K562 (cell line): ENCODE measurements at regions not wholly inside any gene's neighbourhood (a gene's known extent, or its start where the extent isn't known, plus 50 kb on each side); places are given as distances from the start of the nearest gene placed in this dataset.

Source experiments
- EZH2 ChIP-seq: IDR thresholded peaks from 2 replicates; pipeline ENCODE4 v1.6.1; 2012; ENCODE audit warnings: low read depth, mild to moderate bottlenecking, inconsistent platforms, low read length, borderline replicate concordance
- MEIS2 ChIP-seq: fragments of 450-650 bp; IDR thresholded peaks from 2 replicates; pipeline ENCODE4 v1.6.1; 2014; ENCODE audit warnings: mild to moderate bottlenecking; ENCODE audit not compliant: partially characterized antibody
- RNF2 ChIP-seq: sonication (generic); IDR thresholded peaks from 2 replicates; pipeline ENCODE4 v1.6.1; 2016
- TEAD2 ChIP-seq: fragments of 450-650 bp; IDR thresholded peaks from 2 replicates; pipeline ENCODE4 v1.6.1; 2016; ENCODE audit warnings: missing genetic modification characterization, control low read depth, missing compliant biosample characterization
- ZNF766 ChIP-seq: fragments of 200-800 bp; sonication (Bioruptor generic); conservative IDR thresholded peaks from 2 replicates; pipeline ENCODE4 v1.6.1; 2016; ENCODE audit warnings: missing genetic modification characterization, missing compliant biosample characterization
- TF ChIP-seq, protein P1 (sequence below), 2 experiments: fragments of 450-650 bp; formaldehyde crosslinking in 1 of 2; IDR thresholded peaks; 2 replicates each; pipeline versions ENCODE4 v1.4.0 to v1.6.1; 2014 to 2020; ENCODE audit warnings: mild to moderate bottlenecking in 2 of 2, borderline replicate concordance in 1 of 2, low read depth in 1 of 2
- TF ChIP-seq, protein P2 (sequence below), 2 experiments: IDR thresholded peaks; 2 replicates each; pipeline ENCODE4 v1.6.1; 2011; ENCODE audit warnings: borderline replicate concordance in 1 of 2, control low read depth in 1 of 2, low read depth in 1 of 2, low read length in 1 of 2, mild to moderate bottlenecking in 1 of 2, mixed read lengths in 1 of 2, moderate library complexity in 1 of 2; ENCODE audit not compliant: insufficient read depth in 1 of 2, insufficient read length in 1 of 2, poor library complexity in 1 of 2, severe bottlenecking in 1 of 2; ENCODE audit errors: extremely low read depth in 1 of 2

DNA sequence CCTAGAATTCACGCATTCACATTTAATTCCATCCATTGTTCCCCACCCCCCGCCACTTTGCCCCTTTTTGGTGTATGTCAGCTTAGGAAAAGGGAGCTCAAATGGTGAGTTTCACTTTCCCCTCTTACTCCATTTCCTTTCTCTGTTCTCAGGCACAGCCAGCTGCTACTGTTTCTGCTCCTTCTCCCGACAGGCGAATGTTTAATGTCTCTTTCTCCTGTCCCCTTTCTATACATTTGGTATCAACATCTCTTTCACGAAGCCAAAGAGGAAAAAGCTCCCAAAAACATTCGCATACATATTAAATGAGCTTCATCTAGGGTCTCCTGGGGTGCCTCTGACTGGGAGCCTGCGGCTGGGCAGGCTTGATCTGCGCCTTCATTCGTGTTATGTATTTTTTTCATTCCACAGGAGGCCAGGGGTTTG lies 124.2 kb upstream of the SATB2 start:
- TF ChIP-seq, protein P1, sequence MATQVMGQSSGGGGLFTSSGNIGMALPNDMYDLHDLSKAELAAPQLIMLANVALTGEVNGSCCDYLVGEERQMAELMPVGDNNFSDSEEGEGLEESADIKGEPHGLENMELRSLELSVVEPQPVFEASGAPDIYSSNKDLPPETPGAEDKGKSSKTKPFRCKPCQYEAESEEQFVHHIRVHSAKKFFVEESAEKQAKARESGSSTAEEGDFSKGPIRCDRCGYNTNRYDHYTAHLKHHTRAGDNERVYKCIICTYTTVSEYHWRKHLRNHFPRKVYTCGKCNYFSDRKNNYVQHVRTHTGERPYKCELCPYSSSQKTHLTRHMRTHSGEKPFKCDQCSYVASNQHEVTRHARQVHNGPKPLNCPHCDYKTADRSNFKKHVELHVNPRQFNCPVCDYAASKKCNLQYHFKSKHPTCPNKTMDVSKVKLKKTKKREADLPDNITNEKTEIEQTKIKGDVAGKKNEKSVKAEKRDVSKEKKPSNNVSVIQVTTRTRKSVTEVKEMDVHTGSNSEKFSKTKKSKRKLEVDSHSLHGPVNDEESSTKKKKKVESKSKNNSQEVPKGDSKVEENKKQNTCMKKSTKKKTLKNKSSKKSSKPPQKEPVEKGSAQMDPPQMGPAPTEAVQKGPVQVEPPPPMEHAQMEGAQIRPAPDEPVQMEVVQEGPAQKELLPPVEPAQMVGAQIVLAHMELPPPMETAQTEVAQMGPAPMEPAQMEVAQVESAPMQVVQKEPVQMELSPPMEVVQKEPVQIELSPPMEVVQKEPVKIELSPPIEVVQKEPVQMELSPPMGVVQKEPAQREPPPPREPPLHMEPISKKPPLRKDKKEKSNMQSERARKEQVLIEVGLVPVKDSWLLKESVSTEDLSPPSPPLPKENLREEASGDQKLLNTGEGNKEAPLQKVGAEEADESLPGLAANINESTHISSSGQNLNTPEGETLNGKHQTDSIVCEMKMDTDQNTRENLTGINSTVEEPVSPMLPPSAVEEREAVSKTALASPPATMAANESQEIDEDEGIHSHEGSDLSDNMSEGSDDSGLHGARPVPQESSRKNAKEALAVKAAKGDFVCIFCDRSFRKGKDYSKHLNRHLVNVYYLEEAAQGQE (IDR thresholded peaks at IDR 0.05; ENCODE audit: borderline replicate concordance), result no peak
- TF ChIP-seq, protein P1 (CRISPR knock-in tag; IDR thresholded peaks at IDR 0.05; ENCODE audit: low read depth), result no peak
- TF ChIP-seq ZNF766 (CRISPR knock-in tag) (no peak), MEIS2 (no peak), EZH2 (no peak), TEAD2 (tag) (no peak), RNF2 (no peak)
- TF ChIP-seq, protein P2, sequence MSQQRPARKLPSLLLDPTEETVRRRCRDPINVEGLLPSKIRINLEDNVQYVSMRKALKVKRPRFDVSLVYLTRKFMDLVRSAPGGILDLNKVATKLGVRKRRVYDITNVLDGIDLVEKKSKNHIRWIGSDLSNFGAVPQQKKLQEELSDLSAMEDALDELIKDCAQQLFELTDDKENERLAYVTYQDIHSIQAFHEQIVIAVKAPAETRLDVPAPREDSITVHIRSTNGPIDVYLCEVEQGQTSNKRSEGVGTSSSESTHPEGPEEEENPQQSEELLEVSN (IDR thresholded peaks at IDR 0.05; ENCODE audit: borderline replicate concordance in 1 of 2, extremely low read depth in 1 of 2, insufficient read depth in 1 of 2, insufficient read length in 1 of 2, low read depth in 1 of 2, low read length in 1 of 2, poor library complexity in 1 of 2, severe bottlenecking in 1 of 2), result no peak
